Neural crest cell (in vitro differentiated cells): ENCODE measurements at regions not wholly inside any gene's neighbourhood (a gene's known extent, or its start where the extent isn't known, plus 50 kb on each side); places are given as distances from the start of the nearest gene placed in this dataset.

ENCODE experiments used
- DNase-seq: peaks from one replicate; pipeline ENCODE4 v3.0.0; 2021; ENCODE audit warnings: low read depth, mixed read lengths, low spot score
- H3K27ac Mint-ChIP-seq: one replicate; pipeline ENCODE4 v1.8.0; 2021; ENCODE audit warnings: mild to moderate bottlenecking, mixed read lengths; ENCODE audit not compliant: unreplicated experiment
- H3K27me3 Mint-ChIP-seq: 2 replicates; pipeline ENCODE4 v1.8.0; 2021; ENCODE audit warnings: low read depth, mild to moderate bottlenecking, mixed read lengths
- H3K36me3 Mint-ChIP-seq: 2 replicates; pipeline ENCODE4 v1.8.0; 2021; ENCODE audit warnings: low read depth, mild to moderate bottlenecking, mixed read lengths
- H3K4me1 Mint-ChIP-seq: 2 replicates; pipeline ENCODE4 v1.8.0; 2021; ENCODE audit warnings: mixed read lengths
- H3K4me3 Mint-ChIP-seq: one replicate; pipeline ENCODE4 v1.8.0; 2021; ENCODE audit warnings: mild to moderate bottlenecking, mixed read lengths
- H3K9me3 Mint-ChIP-seq: 2 replicates; pipeline ENCODE4 v1.8.0; 2021; ENCODE audit warnings: mixed read lengths
- TF ChIP-seq, protein P1 (sequence below): fragments of 200-600 bp; sonication (generic); conservative IDR thresholded peaks from 2 replicates; pipeline ENCODE4 v1.5.0; 2021; ENCODE audit warnings: antibody characterized with exemption, mild to moderate bottlenecking

DNA sequence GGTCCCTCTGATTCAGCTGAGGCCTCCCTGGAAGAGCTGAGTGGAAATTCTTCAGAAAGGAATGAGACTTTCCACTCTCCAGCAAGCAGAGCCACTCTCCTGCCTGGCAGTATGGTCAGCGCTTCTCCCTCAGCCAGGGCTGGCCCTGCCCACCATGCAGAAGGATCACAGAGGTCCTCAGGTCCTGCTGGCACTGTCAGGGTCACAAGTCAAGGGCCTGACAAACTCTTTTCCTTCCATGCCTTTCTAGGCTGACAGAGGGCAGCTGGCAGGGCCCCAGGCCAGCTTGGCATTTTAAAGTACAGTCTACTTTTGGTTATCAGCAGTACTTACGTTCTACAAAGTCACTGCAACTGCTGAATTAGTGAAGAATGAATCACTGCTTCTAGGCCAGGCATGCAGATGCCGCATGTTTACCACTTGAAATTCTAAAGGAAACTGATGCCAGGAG, 119.3 kb upstream of the FRMD4A start:
- H3K36me3 Mint-ChIP-seq, result no peaks in the 10 kb centered on the region
- no peak overlapping the region for H3K27ac Mint-ChIP-seq

DNA sequence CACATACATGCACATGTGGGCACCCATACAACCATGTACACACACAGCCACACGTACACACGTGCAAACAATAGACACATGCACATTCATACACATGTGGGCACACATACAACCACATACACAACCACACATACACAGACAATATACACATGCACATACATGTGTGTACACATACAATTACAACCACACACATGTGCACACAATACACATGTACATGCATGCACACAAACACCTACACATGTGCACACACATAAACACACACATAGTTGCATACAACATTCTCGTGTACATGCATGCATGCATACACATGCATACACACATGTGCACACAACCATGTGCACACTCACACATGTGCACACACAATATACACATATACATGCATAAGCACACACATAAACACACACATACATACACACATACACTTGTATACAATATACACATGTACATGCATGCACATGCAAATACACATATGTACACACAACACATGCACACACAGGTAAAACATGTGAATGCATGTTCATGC, 118.6 kb upstream of the FRMD4A start:
- Mint-ChIP-seq H3K4me3 (no peak overlapping the region), H3K9me3 (peaks cover 7% of the 10 kb centered on the region), H3K4me1 (peaks cover 11% of the 10 kb centered on the region), H3K36me3 (no peaks in the 10 kb centered on the region), H3K27me3 (no peaks in the 10 kb centered on the region), H3K27ac (no peak overlapping the region)
- DNase-seq, result no peak
- TF ChIP-seq, protein P1, sequence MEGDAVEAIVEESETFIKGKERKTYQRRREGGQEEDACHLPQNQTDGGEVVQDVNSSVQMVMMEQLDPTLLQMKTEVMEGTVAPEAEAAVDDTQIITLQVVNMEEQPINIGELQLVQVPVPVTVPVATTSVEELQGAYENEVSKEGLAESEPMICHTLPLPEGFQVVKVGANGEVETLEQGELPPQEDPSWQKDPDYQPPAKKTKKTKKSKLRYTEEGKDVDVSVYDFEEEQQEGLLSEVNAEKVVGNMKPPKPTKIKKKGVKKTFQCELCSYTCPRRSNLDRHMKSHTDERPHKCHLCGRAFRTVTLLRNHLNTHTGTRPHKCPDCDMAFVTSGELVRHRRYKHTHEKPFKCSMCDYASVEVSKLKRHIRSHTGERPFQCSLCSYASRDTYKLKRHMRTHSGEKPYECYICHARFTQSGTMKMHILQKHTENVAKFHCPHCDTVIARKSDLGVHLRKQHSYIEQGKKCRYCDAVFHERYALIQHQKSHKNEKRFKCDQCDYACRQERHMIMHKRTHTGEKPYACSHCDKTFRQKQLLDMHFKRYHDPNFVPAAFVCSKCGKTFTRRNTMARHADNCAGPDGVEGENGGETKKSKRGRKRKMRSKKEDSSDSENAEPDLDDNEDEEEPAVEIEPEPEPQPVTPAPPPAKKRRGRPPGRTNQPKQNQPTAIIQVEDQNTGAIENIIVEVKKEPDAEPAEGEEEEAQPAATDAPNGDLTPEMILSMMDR, result no peak

More for the DNA sequence above, 119.3 kb upstream of the FRMD4A start:
- Mint-ChIP-seq H3K9me3 (peaks cover 7% of the 10 kb centered on the region), H3K4me3 (no peak overlapping the region), H3K4me1 (peaks cover 13% of the 10 kb centered on the region), H3K27me3 (no peaks in the 10 kb centered on the region)
- DNase-seq, result no peak
- TF ChIP-seq, protein P1, result no peak

DNA sequence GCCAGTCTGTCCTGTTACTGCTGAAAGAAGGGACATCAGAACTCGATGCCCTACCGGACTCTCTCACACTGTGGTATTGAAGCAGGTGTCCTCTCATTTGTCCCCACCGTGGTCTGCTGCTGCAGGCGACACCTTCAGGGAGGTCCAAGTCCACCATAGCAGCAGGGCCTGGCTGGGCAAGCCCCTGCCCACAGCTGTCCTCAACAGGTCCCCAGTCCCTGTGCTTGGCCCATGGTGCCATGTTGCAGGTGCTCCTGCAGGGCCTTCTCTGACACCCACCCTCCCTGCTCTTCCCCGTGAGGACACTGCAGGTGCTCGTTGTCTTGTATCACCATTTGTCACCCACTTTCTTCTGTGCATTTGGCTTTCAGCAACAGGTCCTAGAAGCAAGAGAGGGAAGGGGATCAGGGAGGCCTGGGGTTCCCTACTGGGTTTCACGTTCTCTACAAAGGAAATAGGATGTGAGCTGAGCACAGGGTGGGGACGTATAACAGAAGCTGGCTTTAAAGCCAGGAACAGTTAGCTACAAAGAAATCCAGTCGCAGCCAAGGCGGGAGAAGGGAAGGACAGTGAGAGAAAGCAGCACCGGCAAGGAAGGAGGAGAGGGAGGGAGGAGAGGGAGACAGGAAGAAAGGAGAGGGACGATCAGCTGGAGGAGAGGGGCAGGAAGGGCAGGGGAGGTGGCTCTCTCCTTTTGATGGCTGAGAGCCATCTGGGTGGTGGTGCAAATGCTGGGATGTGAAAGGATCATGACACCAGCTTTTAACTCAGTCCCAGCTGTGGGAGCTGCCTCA, 117.7 kb upstream of the FRMD4A start:
- TF ChIP-seq, protein P1, result no peak
- no peak for DNase-seq
- peaks cover 10% of the 10 kb centered on the region for H3K4me1 Mint-ChIP-seq
- H3K9me3 Mint-ChIP-seq, result peaks cover 7% of the 10 kb centered on the region
- H3K27ac Mint-ChIP-seq, result no peak overlapping the region
- no peak overlapping the region for H3K4me3 Mint-ChIP-seq
- H3K36me3 Mint-ChIP-seq, result no peaks in the 10 kb centered on the region
- H3K27me3 Mint-ChIP-seq, result no peaks in the 10 kb centered on the region

DNA sequence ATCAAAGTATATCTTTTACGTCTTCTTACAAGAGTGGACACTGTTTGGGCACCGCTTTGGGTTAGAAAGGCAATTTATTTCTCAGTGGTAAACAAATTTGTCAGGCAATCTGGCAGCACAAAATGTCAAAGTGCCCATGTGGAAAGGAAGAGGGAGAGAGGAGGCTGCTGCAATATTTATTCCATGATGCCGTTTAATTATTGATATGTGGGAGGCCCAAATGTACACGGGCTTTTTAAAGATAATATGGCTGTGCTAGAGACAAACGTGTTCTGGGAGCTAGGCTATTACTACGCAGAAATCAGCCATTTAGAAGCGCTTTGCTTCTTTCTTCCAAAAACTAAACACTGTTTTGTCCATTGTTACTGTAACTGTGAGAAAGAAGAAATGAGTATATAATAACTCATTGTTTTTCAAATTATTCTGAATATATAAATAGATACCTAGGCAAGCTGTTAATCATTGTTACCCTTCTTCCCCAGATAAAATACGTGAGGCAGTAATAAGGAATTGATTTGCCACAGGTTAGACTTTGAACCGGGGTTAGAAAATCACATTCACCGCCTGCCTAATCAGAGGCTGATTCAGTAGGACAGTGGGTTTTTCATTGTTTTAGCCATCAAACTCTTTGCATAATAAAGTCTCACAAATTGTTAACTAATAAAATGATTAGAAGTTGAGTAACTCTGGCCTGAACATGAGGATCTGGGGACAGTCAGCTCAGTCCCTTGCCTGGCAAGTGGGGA, 116.5 kb upstream of the FRMD4A start:
- Mint-ChIP-seq H3K9me3 (peaks cover 7% of the 10 kb centered on the region), H3K4me1 (peaks cover 10% of the 10 kb centered on the region), H3K36me3 (no peaks in the 10 kb centered on the region), H3K27ac (no peak overlapping the region), H3K4me3 (no peak overlapping the region), H3K27me3 (no peaks in the 10 kb centered on the region)
- TF ChIP-seq, protein P1, result no peak
- no peak for DNase-seq

DNA sequence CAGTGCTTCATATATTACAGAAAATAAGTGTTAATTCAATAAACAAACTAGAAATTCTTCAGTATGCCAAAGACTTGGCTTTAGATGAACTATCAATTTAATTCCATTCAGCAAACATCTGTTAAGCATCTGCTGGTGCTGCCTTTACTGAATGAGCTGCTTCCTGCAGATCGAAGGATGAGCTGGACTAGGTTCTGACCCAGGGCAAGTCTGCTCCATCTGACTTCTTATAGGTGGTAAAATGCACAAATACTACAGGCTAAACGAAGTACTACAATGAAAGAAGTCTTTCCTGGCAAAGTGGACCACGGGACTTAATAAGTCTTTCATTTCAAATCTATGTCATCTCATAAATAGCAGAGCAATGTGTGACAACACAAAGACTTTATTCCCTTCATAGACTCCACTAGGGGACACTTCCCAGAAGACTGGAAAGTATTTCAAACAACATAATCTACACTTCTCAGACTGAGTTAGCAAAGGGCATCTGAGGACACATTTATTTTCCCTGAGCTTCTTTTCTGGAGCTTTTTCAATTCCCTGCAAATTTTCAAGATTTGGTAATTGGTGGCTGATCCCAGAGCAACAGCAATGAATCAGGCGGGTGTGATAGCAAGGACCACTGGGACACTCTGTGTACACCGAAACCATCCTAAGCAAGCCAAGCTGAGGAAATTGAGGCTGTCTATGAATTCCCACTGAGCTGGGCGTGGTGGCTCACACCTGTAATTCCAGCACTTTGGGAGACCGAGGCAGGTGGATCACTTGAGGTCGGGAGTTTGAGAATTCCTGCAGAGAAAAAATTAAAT, 108.9 kb upstream of the FRMD4A start:
- TF ChIP-seq, protein P1, result no peak
- no peaks in the 10 kb centered on the region for H3K4me1 Mint-ChIP-seq

More for the DNA sequence above, 108.9 kb upstream of the FRMD4A start:
- Mint-ChIP-seq H3K4me3 (no peak overlapping the region), H3K27ac (no peak overlapping the region), H3K36me3 (no peaks in the 10 kb centered on the region), H3K27me3 (no peaks in the 10 kb centered on the region), H3K9me3 (no peaks in the 10 kb centered on the region)
- no peak for DNase-seq
